HL-60 (cell line): ENCODE measurements at regions not wholly inside any gene's neighbourhood (a gene's known extent, or its start where the extent isn't known, plus 50 kb on each side); places are given as distances from the start of the nearest gene placed in this dataset.

Experiments used
- DNase-seq, 2 experiments: peaks; one replicate each; pipeline ENCODE4 v3.0.0-alpha.2; 2010 to 2020; ENCODE audit warnings: low read depth in 1 of 2, low spot score in 1 of 2
- H3K27ac ChIP-seq: fragments of 250-450 bp; sonication (Bioruptor Pico); replicated peaks from 2 replicates; pipeline ENCODE4 v1.5.1; 2020; ENCODE audit warnings: mild to moderate bottlenecking, moderate library complexity
- H3K27me3 ChIP-seq: fragments of 250-450 bp; sonication (Bioruptor Pico); 2 replicates; pipeline ENCODE4 v1.5.1; 2021; ENCODE audit warnings: mild to moderate bottlenecking, moderate library complexity; ENCODE audit not compliant: insufficient read depth, poor library complexity, severe bottlenecking
- H3K4me3 ChIP-seq: replicated peaks from 2 replicates; pipeline ENCODE4 v1.5.1; 2011; ENCODE audit warnings: mild to moderate bottlenecking, control low read depth, low read length; ENCODE audit not compliant: insufficient read depth
- CTCF ChIP-seq: IDR thresholded peaks from one replicate; pipeline ENCODE4 v1.5.1; 2011; ENCODE audit warnings: low read length, control low read depth, inconsistent platforms; ENCODE audit not compliant: insufficient read depth
- GABPA ChIP-seq: IDR thresholded peaks from 2 replicates; pipeline ENCODE4 v1.6.1; 2012; ENCODE audit warnings: low read depth
- POLR2AphosphoS5 ChIP-seq: IDR thresholded peaks from 2 replicates; pipeline ENCODE4 v1.6.1; 2012; ENCODE audit warnings: low read depth
- REST ChIP-seq: IDR thresholded peaks from 2 replicates; pipeline ENCODE4 v1.6.1; 2012; ENCODE audit warnings: low read depth; ENCODE audit not compliant: insufficient replicate concordance
- SPI1 ChIP-seq: IDR thresholded peaks from 2 replicates; pipeline ENCODE4 v1.6.1; 2012; ENCODE audit warnings: low read depth, mild to moderate bottlenecking, borderline replicate concordance

GRCh38 chr10:78326372-78326771 is 292.7 kb downstream of the RPS24 start:
- Histone ChIP-seq H3K4me3 (no peak overlapping the region), H3K27me3 (no peaks in the 10 kb centered on the region), H3K27ac (no peak overlapping the region)
- TF ChIP-seq REST = no peak
- no peak for TF ChIP-seq SPI1
- TF ChIP-seq CTCF = no peak
- DNase-seq = no peak

- no peak overlapping the region for H3K4me3 ChIP-seq
- no peak overlapping the region for H3K27ac ChIP-seq
- H3K27me3 ChIP-seq = no peaks in the 10 kb centered on the region
- no peak for DNase-seq
- TF ChIP-seq POLR2AphosphoS5 (no peak), REST (no peak), GABPA (no peak), SPI1 (no peak), CTCF (no peak)
Observed at GRCh38 chr10:78327778-78328591, 294.3 kb downstream of the RPS24 start.

- no peaks in the 10 kb centered on the region for H3K27me3 ChIP-seq
- no peak overlapping the region for H3K27ac ChIP-seq
- TF ChIP-seq POLR2AphosphoS5 (no peak), SPI1 (no peak), REST (no peak), GABPA (no peak)
- no peak overlapping the region for H3K4me3 ChIP-seq
- DNase-seq = no peak
Observed at GRCh38 chr10:78328592-78329404, 295.1 kb downstream of the RPS24 start.
